HCT116 (cell line): ENCODE measurements at regions not wholly inside any gene's neighbourhood (a gene's known extent, or its start where the extent isn't known, plus 50 kb on each side); places are given as distances from the start of the nearest gene placed in this dataset.
"Not testable (repeated sequence)": the region's sequence is repeated elsewhere in the genome, so short reads cannot be mapped to it uniquely, and the experiment has no call there.

Experiments used
- CEBPB ChIP-seq: IDR thresholded peaks from 2 replicates; pipeline ENCODE4 v1.6.1; 2012; ENCODE audit warnings: low read depth
- JUND ChIP-seq: IDR thresholded peaks from 2 replicates; pipeline ENCODE4 v1.6.1; 2012
- POLR2A ChIP-seq: IDR thresholded peaks from 2 replicates; pipeline ENCODE4 v1.7.0; 2011; ENCODE audit warnings: borderline replicate concordance; ENCODE audit not compliant: insufficient read depth, insufficient read length; ENCODE audit errors: extremely low read depth
- RAD21 ChIP-seq: IDR thresholded peaks from 2 replicates; pipeline ENCODE4 v1.6.1; 2012; ENCODE audit warnings: low read depth, mild to moderate bottlenecking
- SIN3A ChIP-seq: IDR thresholded peaks from 2 replicates; pipeline ENCODE4 v1.6.1; 2012; ENCODE audit warnings: low read depth
- SP1 ChIP-seq: IDR thresholded peaks from 2 replicates; pipeline ENCODE4 v1.6.1; 2012; ENCODE audit warnings: low read depth
- TF ChIP-seq, protein P1 (sequence below), 3 experiments: fragments of 200-600 bp in 1 of 3; sonication (generic) in 1 of 3; IDR thresholded peaks in 2 of 3; conservative IDR thresholded peaks in 1 of 3; 2 replicates each; pipeline ENCODE4 v1.5.1; 2012 to 2017; ENCODE audit warnings: low read depth in 2 of 3, low read length in 2 of 3, antibody characterized with exemption in 1 of 3, borderline replicate concordance in 1 of 3, control low read depth in 1 of 3, mild to moderate bottlenecking in 1 of 3, mixed read lengths in 1 of 3, mixed run types in 1 of 3, moderate library complexity in 1 of 3; ENCODE audit not compliant: insufficient read depth in 1 of 3
- TF ChIP-seq, protein P2 (sequence below): IDR thresholded peaks from 2 replicates; pipeline ENCODE4 v1.6.1; 2012

DNA sequence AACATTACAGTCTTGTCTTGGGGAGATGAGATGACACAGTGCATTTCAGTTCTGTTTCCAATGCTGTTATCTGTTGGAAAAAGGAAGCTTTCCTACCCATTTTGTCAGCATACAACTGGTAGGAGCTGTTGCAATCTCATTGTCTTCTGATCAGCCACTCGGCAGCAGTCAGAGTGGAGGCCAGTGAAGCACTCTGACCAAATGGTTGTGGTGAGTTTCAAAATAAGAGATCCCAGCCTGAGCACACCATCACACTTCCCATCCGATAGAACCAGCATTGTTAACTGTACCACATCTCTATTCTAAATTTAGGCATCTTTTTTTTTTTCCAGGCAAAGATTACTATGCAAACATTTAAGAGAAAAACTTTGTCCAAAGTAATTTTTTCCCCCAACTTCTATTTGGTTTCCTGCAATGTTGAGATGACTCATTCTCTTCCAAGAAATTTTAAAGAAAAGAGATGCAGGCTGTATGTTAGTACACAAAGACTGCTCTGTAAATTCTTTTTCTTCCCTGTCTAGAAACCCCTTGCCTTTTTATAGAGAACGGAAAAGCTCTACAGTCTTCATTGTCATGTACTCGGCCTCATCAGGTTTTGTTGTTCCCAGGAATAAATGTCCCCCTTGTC lies 90.0 kb upstream of the IKBKE start:
- TF ChIP-seq, protein P1, sequence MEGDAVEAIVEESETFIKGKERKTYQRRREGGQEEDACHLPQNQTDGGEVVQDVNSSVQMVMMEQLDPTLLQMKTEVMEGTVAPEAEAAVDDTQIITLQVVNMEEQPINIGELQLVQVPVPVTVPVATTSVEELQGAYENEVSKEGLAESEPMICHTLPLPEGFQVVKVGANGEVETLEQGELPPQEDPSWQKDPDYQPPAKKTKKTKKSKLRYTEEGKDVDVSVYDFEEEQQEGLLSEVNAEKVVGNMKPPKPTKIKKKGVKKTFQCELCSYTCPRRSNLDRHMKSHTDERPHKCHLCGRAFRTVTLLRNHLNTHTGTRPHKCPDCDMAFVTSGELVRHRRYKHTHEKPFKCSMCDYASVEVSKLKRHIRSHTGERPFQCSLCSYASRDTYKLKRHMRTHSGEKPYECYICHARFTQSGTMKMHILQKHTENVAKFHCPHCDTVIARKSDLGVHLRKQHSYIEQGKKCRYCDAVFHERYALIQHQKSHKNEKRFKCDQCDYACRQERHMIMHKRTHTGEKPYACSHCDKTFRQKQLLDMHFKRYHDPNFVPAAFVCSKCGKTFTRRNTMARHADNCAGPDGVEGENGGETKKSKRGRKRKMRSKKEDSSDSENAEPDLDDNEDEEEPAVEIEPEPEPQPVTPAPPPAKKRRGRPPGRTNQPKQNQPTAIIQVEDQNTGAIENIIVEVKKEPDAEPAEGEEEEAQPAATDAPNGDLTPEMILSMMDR (IDR thresholded peaks at IDR 0.05 in 2 of 3, conservative IDR thresholded peaks at IDR 0.05 in 1 of 3; ENCODE audit: borderline replicate concordance in 1 of 3, insufficient read depth in 1 of 3, low read depth in 2 of 3, low read length in 2 of 3) = not testable (repeated sequence)
- not testable (repeated sequence) for TF ChIP-seq POLR2A, JUND, SIN3A, RAD21, SP1, CEBPB
- TF ChIP-seq, protein P2, sequence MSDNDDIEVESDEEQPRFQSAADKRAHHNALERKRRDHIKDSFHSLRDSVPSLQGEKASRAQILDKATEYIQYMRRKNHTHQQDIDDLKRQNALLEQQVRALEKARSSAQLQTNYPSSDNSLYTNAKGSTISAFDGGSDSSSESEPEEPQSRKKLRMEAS = not testable (repeated sequence)
